HG03469 (cell line): ENCODE measurements at regions not wholly inside any gene's neighbourhood (a gene's known extent, or its start where the extent isn't known, plus 50 kb on each side); places are given as distances from the start of the nearest gene placed in this dataset.

Experiments used
- ATAC-seq: cut with Tn5 transposase; IDR thresholded peaks from one replicate; pipeline ENCODE4 v1.9.1; 2021; ENCODE audit warnings: mild to moderate bottlenecking, moderate library complexity, moderate number of reproducible peaks; ENCODE audit not compliant: unreplicated experiment

DNA sequence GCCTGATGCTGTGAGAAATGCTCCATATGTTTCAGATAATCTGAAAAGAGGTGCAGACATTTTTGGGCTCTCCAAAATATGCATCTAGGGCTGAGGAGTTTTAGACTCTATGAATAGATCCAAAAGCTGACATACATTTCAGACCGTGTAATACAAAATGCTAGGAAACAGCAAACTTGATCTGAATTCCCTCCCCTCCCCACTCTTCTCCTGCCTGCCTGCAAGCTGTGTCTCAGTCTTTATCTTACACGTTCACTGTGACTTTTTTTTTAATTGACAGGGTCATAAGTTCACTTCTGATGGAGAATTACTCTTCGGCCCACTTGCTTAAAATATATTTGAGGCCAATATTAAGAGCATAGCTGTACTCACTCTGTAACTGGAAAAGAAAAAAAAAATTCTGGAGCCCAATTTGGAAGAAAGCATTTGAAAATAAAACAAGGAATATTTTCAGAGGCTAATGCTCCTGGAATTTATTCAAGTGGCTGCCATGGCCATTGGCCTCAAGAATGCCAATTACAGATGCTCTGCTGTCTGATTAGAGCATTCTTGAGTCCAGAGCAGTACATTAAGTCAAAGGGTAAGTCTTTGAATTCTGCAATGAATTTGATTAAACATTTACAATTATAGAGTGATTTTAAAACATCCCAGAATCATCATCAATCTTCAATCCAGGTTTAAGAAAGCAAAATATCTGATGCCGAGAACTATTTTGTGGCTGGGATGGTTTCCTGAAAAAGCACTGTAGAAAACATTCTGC is 146.2 kb upstream of the SEMA6D start:
- ATAC-seq: no peak

DNA sequence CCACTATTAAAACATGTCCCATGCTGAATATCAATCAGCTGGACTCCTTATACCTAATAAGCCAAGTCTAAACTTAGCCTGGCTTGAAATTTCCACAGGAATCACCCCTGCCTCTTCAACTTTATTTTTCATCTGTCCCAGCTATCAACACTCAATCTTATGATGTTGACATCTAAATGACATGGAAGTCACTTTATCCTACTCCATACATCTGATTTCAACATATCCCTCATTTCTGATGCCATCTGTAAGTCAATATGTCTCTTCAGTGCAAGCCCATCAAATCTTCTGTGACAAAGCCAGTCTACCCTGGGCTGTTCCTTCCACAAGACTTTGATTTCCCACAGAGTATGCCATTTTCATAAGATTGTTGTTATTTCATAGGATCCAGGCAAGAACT is 143.6 kb upstream of the SEMA6D start:
- ATAC-seq: no peak

- no peak for ATAC-seq
Observed at GRCh38 chr15:47577000-47577399, 140.3 kb upstream of the SEMA6D start.

DNA sequence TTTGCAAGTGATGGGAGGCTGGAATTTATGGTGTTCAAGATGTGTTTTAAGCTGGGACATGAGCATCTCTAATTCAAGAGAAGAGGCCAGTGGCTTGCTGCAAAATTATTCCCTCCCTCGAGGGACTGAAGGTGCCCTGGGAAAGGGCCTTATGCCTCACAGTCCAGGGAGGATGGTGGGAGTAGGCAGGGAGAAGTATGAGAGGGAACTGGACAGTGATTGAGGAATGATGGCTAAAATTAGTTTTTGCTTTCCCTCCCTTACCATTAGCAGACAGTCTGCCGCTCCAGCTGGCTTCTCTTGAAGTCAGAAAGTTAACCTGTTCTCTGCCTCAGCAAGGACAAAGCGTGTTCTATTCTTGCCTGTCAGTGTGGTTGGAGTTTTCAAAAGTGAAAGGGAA is 139.8 kb upstream of the SEMA6D start:
- no peak for ATAC-seq

DNA sequence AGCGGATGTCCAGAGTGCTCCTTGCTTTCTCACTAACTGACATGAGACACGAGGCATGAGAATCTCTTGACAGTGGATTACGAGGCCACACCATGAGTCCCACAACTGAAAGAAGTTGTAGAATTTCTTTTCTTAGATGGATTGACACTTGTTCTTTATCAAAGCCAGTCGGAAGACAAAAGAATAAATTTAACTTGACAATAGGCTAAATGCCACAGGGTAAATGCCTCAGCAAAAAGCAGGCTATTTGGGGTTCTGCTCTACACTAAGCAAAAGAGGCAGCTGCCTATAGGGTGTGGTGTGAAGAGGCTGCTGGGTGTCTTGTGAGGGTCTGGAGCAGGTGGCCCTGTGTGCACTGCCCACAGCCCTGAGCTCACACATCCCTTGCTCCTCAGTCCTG is 135.1 kb upstream of the SEMA6D start:
- ATAC-seq: no peak

DNA sequence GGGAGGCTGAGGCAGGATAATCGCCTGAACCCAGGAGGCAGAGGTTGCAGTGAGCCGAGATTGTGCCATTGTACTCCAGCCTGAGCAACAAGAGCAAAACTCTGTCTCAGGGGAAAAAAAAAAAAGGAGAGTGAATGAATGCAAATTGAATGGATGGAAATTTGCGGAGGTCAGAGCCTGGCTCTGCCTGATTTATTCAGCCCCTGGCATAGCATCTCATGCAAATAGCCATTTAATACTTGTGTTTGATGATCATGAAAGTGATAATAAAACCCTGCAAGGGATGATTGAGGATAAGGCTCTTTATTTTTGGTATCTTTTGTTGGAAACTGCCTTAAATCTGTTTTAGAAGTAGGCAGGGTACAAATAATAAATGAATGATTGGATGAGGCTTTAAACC is 133.0 kb upstream of the SEMA6D start:
- ATAC-seq: no peak

DNA sequence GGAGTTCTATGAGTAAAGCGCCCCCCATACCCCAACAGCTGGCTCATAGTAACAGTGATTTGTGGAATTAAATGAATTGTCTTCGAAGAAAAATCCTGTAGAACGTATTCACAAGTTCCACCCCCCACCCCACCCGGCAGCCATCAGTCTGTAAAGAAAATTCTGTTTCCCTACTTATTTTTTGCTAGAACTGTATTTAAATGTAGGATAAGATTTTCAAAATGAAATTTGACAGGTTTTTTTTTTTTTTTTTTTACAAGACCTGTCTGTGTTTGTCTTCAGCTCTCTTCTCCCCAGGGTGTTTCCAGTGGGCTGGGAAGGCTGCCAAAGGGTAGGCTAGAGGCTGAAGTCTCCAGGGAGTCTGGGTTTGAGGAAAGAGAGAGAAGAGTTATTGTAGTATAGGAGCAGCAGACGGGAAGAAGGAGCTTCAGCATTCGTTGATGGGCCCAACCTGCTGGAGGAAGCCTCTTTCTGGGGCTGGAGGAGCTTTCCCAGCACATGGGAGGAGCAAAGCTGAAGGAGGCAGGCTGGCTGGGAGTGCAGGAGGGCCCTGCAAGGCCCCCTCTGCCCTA is 130.6 kb upstream of the SEMA6D start:
- ATAC-seq: no peak

GRCh38 chr15:47587940-47588802 is 129.1 kb upstream of the SEMA6D start:
- no peak for ATAC-seq

DNA sequence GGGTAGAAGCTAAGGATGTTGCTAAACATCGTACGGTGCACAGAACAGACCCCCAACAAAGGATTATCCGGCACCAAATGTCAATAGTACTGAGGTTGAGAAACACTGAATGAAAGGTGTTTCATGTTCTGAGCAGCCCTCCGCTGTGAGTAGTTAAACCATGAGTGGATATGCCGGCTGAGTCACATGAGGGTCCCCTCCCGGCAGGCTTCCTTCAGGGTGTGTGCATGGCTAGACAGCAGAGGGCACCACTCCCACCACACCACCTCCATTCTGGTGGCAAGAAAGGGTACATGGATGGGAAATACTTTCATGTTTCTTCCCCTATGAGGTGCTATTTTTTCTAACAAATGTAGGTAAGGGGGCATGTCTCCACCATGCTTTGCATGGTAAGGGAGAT is 128.3 kb upstream of the SEMA6D start:
- ATAC-seq: no peak

DNA sequence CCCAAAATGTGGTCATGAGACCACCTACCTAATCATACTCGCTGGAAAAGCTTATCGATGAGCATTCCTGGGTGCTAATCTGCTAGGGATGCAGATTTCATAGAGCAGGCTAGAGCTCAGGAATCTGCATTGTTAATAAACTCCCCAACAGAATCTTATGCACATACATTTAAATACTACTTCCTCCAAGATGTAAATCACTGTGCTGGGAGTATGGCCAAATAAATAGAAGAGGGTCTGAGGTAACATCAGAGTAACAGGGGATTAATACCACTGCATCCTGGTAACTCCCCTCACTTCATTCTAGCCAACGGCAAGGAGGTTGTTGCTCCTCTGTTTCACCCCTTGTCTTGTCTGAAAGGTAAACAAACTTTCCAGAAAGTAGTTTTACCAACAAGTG is 118.3 kb upstream of the SEMA6D start:
- ATAC-seq: no peak

DNA sequence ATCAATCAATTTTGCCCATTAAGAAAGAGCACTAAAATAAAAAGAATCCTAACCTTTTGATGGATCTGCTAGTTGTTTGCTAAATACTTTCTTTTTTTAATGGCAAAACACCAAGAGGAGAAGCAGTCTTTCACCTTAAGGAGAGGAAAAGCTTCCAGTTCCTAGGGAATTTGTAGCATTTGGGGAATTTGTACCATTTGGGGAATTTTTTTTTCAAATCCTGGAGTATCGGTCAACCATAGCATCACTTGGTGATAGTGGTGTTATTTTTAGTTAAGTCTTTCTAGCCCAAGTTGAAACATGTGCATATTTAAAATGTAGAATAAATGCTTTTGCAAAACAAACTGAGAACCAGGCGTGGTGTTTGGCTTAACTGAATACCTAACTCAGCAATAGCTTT is 117.5 kb upstream of the SEMA6D start:
- no peak for ATAC-seq

DNA sequence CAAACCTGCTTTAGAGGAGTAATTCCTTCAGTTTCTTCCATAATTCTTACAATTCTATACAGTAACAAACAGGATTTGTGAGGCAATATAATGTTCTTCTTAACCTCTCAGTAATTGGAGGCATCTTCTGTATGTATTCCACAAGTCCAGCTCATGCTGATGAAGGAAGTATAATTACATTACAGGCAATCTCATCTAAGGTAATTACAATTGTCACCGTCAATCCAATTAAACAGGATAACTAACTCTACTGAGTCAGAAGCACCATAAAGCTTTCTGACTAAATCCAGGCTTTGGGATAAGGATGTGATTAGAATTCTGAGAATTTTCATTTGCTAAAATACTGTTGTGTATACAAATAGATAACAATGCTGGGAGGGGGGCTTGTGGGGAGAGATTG is 115.2 kb upstream of the SEMA6D start:
- ATAC-seq: no peak

DNA sequence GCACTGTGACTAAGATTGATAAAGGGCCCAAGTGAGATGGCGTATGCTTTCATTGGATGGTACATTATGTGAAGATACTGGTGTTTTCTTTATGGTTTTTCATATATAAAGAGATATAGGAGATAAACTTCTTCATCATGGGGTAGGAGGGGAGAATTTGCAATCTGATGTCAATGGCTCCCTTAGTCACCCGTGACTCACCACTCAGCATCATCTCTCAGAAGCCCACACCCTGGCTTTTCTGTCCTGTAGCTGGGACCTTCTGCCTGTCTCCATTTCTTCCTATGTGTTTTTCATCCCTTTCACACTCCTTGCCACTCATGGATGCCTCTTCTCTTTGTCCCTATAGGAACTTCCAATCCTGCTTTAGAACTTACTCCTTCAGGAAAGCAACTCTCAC is 114.3 kb upstream of the SEMA6D start:
- no peak for ATAC-seq

- ATAC-seq: no peak
Observed at GRCh38 chr15:47607695-47608094, 109.6 kb upstream of the SEMA6D start.

GRCh38 chr15:47609693-47610092 is 107.6 kb upstream of the SEMA6D start:
- ATAC-seq: no peak

- no peak for ATAC-seq
Observed at GRCh38 chr15:47610736-47611135, 106.6 kb upstream of the SEMA6D start.

DNA sequence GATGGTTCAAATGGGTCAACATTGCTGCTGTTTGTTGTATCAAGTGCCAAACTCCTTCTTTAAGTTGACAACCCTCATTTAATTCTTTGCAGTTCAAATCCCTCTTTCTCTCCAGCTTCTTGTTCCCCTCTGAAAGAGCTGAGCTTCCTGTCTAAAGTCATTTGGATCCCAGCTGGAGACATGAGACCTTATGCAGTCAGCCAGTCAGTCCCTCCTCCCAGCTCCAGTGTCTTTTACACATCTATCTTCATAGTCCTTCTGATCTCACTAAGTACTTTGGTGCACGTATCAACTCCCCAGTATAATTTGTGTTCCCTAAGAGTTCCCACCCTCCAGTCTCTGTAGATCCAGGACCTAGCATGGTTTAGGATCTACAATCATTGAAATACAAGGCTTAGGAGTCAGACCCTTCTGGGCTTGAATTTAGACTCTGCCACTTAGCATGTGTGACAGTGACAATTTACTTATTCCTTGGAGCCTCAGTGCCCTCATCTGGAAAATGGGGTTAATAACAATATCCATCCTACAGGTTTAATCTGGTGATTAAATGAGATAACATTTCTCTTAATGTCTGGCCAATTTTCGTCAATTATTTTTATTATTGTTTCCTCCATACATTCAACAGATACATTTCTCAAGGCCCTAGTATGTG is 102.8 kb upstream of the SEMA6D start:
- ATAC-seq: no peak

DNA sequence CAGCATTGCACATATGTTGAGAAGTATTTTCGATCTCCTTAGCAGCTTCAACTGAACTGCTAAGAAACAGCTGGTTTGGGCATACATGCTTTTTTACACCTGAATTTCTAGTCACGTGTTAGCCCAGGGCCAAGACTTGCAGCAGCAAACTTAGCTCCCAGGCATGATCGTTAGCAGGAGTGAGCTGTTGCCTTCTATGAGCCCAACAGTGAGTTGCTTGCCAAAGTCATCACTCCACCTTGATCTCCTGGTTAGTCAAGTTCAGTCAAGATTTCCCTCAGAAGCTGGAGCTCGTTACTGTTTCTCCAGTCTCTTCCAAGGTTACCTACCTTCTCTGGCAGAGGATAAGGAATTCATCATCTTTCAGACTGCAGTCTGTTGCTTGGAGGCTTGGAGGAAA is 100.4 kb upstream of the SEMA6D start:
- ATAC-seq: no peak

DNA sequence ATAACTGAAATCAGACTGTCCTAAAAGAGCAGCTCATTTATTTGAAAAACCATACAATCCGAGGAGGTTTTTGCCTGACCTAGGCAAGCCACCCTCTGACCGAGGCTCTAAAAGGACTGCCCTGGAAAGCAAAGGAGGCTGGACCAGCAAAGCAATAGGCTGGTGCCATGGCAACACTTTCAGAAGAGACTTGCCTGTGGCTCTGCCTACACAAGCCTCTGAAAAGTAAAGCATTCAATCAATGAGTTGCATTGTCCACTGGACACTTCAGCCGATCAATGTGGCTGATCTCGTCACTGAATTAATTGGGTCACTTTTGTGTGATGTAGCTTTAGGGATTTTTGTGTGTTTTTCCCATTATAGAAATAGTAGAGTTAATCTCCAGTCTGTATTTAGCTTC is 99.1 kb upstream of the SEMA6D start:
- no peak for ATAC-seq

GRCh38 chr15:47620960-47621681 is 96.2 kb upstream of the SEMA6D start:
- ATAC-seq: no peak

GRCh38 chr15:47622055-47622454 is 95.2 kb upstream of the SEMA6D start:
- no peak for ATAC-seq
